ENCODE measurements at regions not wholly inside any gene's neighbourhood (a gene's known extent, or its start where the extent isn't known, plus 50 kb on each side); places are given as distances from the start of the nearest gene placed in this dataset.

DNA sequence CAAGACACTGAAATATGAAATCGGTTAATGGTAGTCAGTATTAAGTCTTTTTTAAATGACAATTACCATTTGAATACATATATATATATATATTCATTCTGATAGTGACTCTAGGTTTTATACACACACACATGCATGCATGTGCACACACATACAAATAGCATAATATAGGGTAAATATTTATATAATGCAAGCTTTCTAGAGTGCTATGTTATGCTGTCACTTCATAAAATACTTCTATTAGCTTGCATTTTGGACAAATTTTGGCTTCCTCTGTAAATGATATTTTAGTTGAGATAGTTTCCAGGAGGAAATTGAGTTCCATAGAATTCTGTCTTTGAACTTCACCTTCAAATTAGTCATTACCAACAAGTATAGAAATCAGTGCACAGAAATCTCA is 89.9 kb upstream of the EPHA3 start:
- no peak for TF ChIP-seq EZH2 (IDR thresholded peaks at IDR 0.05)
- TF ChIP-seq POLR2AphosphoS5 (IDR thresholded peaks at IDR 0.05; ENCODE audit: borderline replicate concordance, low read depth, low read length), result no peak

Measured in SK-N-MC (cell line).